ENCODE measurements at regions not wholly inside any gene's neighbourhood (a gene's known extent, or its start where the extent isn't known, plus 50 kb on each side); places are given as distances from the start of the nearest gene placed in this dataset.

DNA sequence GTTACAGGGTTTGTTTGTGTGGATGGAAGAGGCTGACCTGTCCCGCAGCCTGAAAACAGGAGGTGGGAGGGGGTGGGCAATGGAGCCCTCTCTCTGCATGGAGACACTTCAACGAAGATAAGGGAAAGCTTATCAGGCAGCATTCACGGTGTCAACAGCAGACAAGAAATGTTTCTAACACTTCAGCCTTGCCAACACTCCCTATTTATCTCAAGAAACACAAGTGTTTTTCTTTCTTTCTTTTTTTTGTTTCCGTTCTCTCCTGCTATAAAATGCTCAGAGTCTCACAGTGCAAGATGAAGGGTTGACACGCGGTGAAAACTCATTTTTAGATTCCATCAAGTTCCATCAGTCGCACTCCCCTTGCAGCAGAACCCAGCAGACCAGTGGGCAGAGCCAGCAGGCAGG is 594.4 kb downstream of the MATN1 start:
- H3K4me3 Mint-ChIP-seq, result no peak overlapping the region
- no peaks in the 10 kb centered on the region for H3K4me1 Mint-ChIP-seq
- H3K9me3 Mint-ChIP-seq, result no peaks in the 10 kb centered on the region
- H3K36me3 Mint-ChIP-seq, result no peaks in the 10 kb centered on the region
- no peaks in the 10 kb centered on the region for H3K27me3 Mint-ChIP-seq
- H3K27ac Mint-ChIP-seq, result no peak overlapping the region

DNA sequence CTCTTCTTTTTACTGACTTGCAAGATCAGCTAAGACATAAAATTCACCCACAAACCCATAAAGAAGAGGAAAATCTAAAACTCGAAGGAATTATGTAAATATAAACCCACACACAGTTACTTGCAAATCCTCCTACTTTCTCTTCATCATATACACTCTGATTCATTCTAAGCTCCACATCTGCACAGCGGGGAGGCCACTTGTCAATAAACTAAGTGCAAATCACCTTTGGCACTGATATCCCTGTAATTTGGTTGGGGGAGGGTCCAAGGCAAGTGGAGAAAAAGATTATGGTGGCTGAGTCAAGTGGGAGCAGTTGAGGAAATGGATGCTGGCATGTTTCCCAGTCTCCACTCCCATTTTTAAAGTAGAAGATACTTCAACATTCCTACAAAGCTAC is 596.5 kb downstream of the MATN1 start:
- H3K4me3 Mint-ChIP-seq, result no peak overlapping the region
- H3K27ac Mint-ChIP-seq, result no peak overlapping the region
- H3K27me3 Mint-ChIP-seq, result no peaks in the 10 kb centered on the region
- no peaks in the 10 kb centered on the region for H3K36me3 Mint-ChIP-seq
- no peaks in the 10 kb centered on the region for H3K9me3 Mint-ChIP-seq
- H3K4me1 Mint-ChIP-seq, result no peaks in the 10 kb centered on the region

DNA sequence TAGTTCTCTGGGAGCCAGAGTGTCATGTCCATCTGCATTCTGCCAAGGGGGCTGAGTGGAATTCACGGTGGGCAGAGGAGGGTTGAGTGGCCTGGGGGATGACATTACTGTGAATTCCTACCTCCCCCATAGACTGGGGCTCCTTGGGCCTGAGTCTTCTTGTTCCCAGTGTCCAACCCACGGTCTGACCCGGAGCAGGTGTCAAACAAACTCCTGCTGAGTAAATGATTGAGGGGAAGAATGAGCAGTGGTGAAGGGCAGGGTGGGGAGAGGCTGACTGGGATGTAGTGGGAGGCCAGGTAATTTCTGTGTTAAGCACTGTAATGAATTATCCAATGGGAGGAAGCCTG is 597.6 kb downstream of the MATN1 start:
- Mint-ChIP-seq H3K4me1 (no peaks in the 10 kb centered on the region), H3K27ac (no peak overlapping the region), H3K36me3 (no peaks in the 10 kb centered on the region), H3K27me3 (no peaks in the 10 kb centered on the region), H3K4me3 (no peak overlapping the region), H3K9me3 (no peaks in the 10 kb centered on the region)

DNA sequence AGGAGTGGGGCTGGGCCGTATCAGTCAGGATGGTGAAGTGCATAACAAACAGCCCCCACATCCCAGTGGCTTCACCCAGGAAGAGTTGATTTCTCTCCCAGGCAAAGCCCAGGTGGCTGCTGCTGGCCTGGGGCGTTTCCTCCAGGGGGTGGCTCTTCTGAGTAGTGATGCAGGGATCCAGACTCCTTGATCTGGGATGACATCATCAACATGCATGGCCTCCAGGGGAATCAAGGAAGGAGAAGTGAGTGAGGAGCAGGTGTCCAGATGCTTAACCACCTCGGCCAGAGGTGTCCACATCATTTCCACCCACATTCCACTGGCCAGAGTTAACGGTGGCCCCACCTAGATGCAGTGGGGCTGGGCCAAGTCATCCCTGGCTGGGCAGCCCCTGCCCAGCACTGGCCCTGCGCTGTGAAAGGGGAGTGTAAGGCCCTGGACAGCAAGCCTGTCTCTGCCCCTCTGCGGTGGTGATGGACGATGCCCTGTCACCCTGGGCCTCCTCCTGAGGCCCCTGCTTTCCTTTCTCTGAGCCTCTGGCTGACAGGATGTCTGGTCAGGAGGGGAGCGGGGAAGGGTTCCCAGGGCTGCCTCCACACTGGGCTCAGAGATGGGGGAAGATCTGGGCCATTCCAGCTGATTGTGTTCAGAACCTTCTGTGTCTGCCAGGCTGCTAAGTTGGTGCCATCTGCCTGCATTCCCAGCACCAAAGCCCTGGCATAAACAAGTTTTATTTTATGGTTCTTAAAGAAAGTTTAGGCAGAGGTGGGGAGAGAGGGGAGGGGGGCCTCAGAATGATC is 598.2 kb downstream of the MATN1 start:
- Mint-ChIP-seq H3K9me3 (no peaks in the 10 kb centered on the region), H3K36me3 (no peaks in the 10 kb centered on the region), H3K27ac (no peak overlapping the region), H3K4me3 (no peak overlapping the region), H3K4me1 (no peaks in the 10 kb centered on the region), H3K27me3 (no peaks in the 10 kb centered on the region)

DNA sequence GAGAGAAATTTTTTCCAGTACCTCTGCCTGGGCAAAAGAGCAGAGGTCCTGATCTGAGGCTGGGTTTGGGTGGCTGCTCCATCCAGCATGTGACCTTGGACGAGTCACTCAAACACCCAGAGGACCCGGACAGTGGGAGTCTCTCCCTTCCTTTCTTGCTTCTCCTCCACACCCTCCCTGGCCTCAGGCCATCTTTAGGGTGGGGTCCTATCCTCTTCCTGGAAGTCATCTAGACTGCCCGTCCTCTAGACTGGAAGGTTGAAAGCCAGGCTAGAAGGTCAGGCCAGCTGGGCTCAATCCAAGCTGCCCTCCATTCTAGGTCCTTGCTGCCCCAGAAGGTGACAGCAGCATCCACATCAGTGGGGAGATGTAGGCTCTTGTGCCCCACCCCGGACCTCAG is 599.5 kb downstream of the MATN1 start:
- H3K27ac Mint-ChIP-seq, result no peak overlapping the region
- no peaks in the 10 kb centered on the region for H3K36me3 Mint-ChIP-seq
- H3K9me3 Mint-ChIP-seq, result no peaks in the 10 kb centered on the region
- H3K4me3 Mint-ChIP-seq, result no peak overlapping the region
- H3K4me1 Mint-ChIP-seq, result no peaks in the 10 kb centered on the region
- H3K27me3 Mint-ChIP-seq, result no peaks in the 10 kb centered on the region

DNA sequence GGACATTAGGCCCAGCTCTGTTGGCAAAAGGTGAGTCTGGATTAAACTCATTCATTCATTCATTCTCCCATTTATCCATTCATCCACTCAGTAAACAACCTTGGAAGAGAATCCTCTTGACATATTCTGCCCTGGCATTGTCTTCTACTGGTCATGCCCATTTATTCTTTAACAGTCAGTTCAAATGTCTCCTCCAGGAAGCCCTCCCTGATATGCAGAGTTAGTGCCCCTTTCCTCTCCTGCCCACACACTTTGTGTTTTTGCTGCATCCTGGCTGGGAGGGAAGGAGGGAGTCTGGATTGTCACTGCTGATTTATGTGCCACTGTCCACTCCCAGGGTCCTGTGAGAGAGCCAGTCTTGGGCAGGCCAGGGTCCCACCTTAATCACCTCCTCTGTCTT is 600.3 kb downstream of the MATN1 start:
- H3K9me3 Mint-ChIP-seq, result no peaks in the 10 kb centered on the region
- no peaks in the 10 kb centered on the region for H3K4me1 Mint-ChIP-seq
- no peaks in the 10 kb centered on the region for H3K36me3 Mint-ChIP-seq
- no peak overlapping the region for H3K27ac Mint-ChIP-seq
- no peak overlapping the region for H3K4me3 Mint-ChIP-seq
- H3K27me3 Mint-ChIP-seq, result no peaks in the 10 kb centered on the region

DNA sequence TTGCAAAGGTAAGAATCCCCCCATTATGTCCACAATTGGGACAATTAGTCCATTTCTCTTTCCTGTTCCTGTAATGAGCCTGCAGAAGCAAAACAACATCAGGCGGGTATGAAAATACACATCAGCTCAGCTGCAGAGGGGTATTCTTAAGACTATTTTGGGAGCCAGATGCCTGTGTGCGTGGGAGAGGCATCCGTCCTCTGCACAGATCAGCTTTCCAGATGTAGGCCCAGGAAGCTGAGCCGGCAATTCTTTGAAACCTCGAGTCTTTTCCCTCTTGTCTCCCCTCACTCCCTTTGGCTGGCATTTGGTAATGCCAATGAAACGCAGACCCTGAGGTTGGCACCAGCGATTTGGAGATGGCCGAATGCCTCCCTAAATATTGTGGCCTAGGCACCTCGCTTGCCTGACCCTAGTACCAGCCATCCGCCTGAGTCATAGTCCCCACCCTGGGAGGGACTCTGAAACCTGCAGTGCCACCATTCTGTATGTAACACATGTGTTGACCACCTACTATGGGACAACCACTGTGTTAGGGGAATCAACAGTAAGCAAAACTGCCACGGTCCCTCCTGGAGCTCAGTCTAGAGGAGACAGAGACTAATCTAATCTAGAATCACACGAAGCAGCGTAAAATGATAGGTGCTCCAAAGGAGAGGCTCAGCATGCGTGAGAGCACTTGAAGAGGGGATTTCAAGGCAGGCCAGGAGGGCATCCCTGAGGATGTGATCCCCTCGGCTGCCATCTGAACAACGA is 603.0 kb downstream of the MATN1 start:
- Mint-ChIP-seq H3K27me3 (no peaks in the 10 kb centered on the region), H3K4me3 (no peak overlapping the region), H3K27ac (no peak overlapping the region), H3K9me3 (no peaks in the 10 kb centered on the region), H3K4me1 (no peaks in the 10 kb centered on the region), H3K36me3 (no peaks in the 10 kb centered on the region)

DNA sequence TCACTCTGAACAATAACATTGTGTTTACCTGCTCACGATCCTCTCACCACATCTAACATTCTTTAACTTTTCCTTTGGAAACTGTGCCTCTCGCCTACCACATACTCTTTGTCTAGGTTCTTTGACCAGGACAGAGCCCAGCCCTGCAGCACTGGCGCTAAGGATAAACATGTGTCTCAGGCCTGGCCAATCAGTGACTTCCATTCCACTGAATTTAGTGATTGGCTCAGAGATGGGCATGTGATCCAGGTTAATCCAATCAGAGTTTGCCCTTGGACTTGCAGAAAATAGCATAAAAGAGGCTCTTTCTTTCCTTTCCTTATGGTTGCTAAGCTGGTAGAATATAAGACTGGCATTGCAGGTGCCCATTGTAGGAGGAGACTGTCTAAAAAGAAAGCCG is 605.7 kb downstream of the MATN1 start:
- Mint-ChIP-seq H3K36me3 (no peaks in the 10 kb centered on the region), H3K27ac (no peak overlapping the region), H3K4me3 (no peak overlapping the region), H3K9me3 (no peaks in the 10 kb centered on the region), H3K27me3 (peaks cover 7% of the 10 kb centered on the region), H3K4me1 (no peaks in the 10 kb centered on the region)

DNA sequence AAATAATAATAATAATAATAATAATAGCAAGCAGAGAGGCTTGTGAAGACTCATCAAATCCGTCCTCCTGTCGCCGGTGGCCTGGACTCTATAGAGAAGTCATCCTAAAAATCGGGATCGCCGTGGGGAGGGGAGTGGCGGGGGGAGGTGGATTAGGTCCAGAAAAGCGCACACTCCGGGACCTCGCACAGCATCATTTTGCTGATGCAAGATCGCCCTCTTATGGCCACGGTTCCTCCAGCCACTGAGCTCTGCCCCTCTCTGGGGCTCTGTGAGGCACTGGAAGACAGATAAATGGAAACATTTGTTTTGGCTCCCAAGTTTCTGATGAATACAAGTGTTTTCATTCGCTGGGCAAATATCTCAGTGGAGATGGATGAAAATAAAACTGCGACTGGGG is 612.0 kb downstream of the MATN1 start:
- no peaks in the 10 kb centered on the region for H3K4me1 Mint-ChIP-seq
- H3K36me3 Mint-ChIP-seq, result no peaks in the 10 kb centered on the region
- no peak overlapping the region for H3K4me3 Mint-ChIP-seq
- no peak overlapping the region for H3K27ac Mint-ChIP-seq
- no peaks in the 10 kb centered on the region for H3K9me3 Mint-ChIP-seq
- H3K27me3 Mint-ChIP-seq, result peaks cover 35% of the 10 kb centered on the region

DNA sequence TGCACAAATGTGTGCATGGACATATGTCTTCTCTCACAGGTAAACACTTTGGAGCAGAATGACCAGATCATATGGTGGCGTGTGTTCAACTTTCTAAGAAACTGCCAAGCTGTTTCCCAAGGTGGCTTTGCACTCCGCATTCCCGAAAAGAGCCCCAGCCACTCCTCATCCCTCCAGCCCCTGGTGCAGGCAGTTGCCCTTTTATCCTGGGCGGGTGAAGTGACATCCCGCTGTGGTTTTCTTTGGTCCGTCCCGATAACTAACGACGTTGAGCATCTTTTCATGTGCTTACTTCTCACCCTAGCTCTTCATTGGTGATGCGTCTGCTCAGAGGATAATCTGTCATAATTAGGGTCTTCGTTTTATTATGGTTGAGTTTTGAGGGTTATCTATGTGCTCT is 612.5 kb downstream of the MATN1 start:
- Mint-ChIP-seq H3K4me3 (no peak overlapping the region), H3K27ac (no peak overlapping the region), H3K4me1 (no peaks in the 10 kb centered on the region), H3K36me3 (no peaks in the 10 kb centered on the region), H3K9me3 (no peaks in the 10 kb centered on the region), H3K27me3 (peaks cover 35% of the 10 kb centered on the region)

DNA sequence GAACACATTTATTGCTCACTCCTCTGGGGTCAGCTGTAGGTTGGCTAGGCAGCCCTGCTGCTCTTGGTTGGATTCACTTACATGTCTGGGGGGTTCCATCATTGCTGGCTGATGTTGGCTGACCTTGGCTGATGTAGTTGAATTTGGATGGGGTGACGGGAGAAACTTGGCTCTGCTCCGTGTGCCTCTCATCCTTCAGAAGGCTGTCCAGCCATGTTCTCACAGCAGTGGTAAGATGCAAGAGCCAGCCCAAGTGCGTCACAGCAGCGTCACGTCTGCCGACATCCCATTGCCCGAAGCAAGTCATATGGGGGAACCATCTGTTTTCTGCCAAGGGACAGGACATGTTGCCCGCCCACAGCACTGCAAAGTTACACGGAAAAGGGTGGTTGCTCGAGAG is 613.5 kb downstream of the MATN1 start:
- no peak overlapping the region for H3K27ac Mint-ChIP-seq
- H3K4me1 Mint-ChIP-seq, result no peaks in the 10 kb centered on the region
- H3K27me3 Mint-ChIP-seq, result peaks cover 35% of the 10 kb centered on the region
- no peaks in the 10 kb centered on the region for H3K9me3 Mint-ChIP-seq
- no peak overlapping the region for H3K4me3 Mint-ChIP-seq
- no peaks in the 10 kb centered on the region for H3K36me3 Mint-ChIP-seq

DNA sequence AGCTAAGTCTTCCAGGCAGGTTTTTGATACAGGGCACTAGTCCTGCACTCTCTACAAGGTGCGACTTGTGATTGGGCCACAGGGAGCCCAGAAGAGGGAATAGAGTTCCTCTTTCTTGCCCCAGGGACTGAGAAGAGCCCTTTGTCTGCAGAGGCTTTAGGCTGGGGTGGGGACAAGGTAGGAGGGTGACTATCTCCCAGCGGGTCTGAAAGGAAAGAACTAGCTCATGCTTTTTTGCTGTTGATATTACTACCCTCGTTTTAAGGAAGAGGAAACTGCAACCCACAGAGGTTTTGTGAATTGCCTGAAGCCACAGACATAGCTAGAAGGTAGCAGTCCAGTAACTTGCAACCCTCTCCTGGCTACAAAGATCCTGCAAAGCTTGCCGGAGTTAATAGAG is 615.2 kb downstream of the MATN1 start:
- Mint-ChIP-seq H3K27me3 (peaks cover 34% of the 10 kb centered on the region), H3K4me1 (no peaks in the 10 kb centered on the region), H3K36me3 (no peaks in the 10 kb centered on the region), H3K27ac (no peak overlapping the region), H3K9me3 (no peaks in the 10 kb centered on the region), H3K4me3 (no peak overlapping the region)

DNA sequence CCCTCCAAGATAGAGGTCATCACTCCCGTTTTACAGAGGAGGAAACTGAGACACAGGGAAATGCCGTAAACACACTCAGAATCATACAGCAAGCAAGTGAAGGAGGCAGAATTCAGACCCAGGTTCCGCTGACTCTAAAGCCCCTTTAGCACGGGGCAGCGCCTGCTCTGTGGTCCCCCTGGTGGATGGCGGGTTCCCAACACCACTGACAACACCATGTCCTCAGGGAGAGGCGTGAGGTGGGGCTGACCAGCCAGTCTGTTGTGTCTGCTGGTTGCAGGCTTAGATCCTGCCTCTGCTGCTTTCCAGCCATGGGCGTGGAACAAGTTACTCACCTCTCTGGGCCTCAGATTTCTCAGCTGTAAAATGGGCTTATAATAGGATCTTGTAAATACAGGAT is 617.3 kb downstream of the MATN1 start:
- H3K9me3 Mint-ChIP-seq, result no peaks in the 10 kb centered on the region
- no peaks in the 10 kb centered on the region for H3K36me3 Mint-ChIP-seq
- H3K27me3 Mint-ChIP-seq, result peaks cover 24% of the 10 kb centered on the region
- no peak overlapping the region for H3K27ac Mint-ChIP-seq
- H3K4me1 Mint-ChIP-seq, result no peaks in the 10 kb centered on the region
- no peak overlapping the region for H3K4me3 Mint-ChIP-seq

DNA sequence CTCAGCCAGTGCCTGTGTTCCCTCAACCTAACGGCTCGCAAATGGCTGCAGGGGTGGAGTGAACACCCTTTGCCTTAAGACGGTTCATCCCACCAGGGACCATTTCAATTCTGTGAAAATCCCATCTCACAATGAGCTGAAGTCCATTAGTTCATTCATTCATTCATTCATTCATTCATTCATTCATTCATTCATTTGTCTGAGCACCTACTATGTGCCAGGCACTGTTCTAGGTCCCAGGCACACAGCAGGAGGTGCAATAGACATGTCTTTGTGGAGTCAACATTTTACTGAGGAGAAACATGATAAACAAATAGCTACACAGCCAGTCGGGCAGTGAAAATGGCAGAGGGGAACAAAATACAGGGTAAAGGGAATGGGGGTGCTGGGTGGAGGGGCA is 618.8 kb downstream of the MATN1 start:
- H3K27me3 Mint-ChIP-seq, result peaks cover 17% of the 10 kb centered on the region
- no peaks in the 10 kb centered on the region for H3K9me3 Mint-ChIP-seq
- H3K4me3 Mint-ChIP-seq, result no peak overlapping the region
- no peaks in the 10 kb centered on the region for H3K36me3 Mint-ChIP-seq
- H3K4me1 Mint-ChIP-seq, result no peaks in the 10 kb centered on the region
- no peak overlapping the region for H3K27ac Mint-ChIP-seq

DNA sequence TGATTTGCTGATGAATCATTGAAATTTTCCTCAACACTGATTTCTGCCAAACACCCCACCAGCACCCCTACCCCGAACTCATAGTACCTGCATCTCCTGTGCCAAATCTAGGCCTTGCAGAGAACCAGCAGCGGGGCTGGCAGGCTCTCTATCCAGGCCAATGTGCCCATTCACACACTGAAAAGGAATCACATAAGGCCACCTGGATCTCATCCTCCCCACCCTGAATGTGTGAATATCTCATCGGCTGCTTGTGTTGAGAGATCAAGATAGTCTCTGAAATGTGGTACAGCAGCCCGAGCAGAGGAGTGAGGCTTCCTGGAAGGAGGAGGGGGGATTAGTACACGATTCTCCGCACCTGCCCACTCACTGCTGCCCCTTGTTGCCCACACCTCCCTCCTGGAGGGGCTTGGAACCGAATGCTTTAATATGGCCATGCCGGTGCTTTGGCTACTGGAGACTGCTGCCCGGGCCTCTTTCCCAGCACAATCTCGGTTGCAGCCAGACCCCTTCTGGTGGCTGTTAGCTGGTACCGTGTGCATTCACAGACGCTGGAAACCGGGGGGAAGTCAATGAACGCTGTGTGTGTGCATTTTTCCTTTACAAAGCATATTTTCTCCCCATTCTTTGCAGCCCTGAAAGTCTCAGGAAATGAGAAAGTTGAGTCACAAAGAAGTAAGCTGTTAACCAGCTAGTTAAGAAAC is 619.5 kb downstream of the MATN1 start:
- H3K4me3 Mint-ChIP-seq, result no peak overlapping the region
- no peaks in the 10 kb centered on the region for H3K9me3 Mint-ChIP-seq
- H3K36me3 Mint-ChIP-seq, result no peaks in the 10 kb centered on the region
- H3K27me3 Mint-ChIP-seq, result peaks cover 12% of the 10 kb centered on the region
- no peak overlapping the region for H3K27ac Mint-ChIP-seq
- H3K4me1 Mint-ChIP-seq, result no peaks in the 10 kb centered on the region

DNA sequence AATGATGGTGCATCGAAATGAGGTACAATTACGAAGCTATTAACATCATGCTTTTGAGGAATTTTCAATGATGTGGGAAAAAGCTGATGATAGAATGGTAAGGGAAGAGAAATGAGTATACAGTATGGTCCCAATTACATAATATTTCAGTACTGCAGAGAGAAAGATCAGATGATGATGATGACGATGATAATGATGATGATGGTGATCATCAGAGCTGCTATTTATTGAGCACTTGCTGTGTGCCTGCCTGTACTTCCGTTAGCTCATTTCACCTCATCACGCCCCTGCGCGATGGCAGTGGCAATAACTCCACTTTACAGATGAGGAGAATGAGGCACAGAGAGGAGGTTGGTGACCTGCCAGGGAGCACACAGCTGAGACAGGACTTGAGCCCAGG is 620.8 kb downstream of the MATN1 start:
- H3K36me3 Mint-ChIP-seq, result no peaks in the 10 kb centered on the region
- H3K4me1 Mint-ChIP-seq, result no peaks in the 10 kb centered on the region
- peaks cover 8% of the 10 kb centered on the region for H3K27me3 Mint-ChIP-seq
- no peaks in the 10 kb centered on the region for H3K9me3 Mint-ChIP-seq
- no peak overlapping the region for H3K4me3 Mint-ChIP-seq
- H3K27ac Mint-ChIP-seq, result no peak overlapping the region
